ENCODE measurements at regions not wholly inside any gene's neighbourhood (a gene's known extent, or its start where the extent isn't known, plus 50 kb on each side); places are given as distances from the start of the nearest gene placed in this dataset.

DNA sequence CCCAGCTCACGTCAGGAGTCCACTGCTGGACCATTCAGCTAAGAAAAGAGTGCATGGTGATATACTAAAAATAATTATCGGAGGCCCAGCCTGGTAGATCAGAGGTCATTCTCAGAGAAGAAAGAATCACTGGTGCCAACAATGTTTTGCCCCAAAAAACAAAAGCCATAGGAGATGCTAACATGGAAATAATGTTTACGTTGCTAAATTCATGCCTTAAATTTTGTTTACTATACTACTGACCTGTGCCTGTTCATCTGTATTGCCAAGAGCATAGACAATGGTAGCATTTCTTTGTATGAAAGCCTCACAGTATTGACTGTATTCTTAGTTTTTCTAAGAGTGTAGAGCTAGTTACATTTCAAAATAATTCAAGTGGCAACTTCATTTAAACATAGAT is 138.1 kb upstream of the GPR149 start:
- TF ChIP-seq, protein P1, sequence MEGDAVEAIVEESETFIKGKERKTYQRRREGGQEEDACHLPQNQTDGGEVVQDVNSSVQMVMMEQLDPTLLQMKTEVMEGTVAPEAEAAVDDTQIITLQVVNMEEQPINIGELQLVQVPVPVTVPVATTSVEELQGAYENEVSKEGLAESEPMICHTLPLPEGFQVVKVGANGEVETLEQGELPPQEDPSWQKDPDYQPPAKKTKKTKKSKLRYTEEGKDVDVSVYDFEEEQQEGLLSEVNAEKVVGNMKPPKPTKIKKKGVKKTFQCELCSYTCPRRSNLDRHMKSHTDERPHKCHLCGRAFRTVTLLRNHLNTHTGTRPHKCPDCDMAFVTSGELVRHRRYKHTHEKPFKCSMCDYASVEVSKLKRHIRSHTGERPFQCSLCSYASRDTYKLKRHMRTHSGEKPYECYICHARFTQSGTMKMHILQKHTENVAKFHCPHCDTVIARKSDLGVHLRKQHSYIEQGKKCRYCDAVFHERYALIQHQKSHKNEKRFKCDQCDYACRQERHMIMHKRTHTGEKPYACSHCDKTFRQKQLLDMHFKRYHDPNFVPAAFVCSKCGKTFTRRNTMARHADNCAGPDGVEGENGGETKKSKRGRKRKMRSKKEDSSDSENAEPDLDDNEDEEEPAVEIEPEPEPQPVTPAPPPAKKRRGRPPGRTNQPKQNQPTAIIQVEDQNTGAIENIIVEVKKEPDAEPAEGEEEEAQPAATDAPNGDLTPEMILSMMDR (IDR thresholded peaks at IDR 0.05): no peak
- no peak for TF ChIP-seq POLR2A (IDR thresholded peaks at IDR 0.05)

All from testis (tissue), 2 donors.